ENCODE measurements at regions not wholly inside any gene's neighbourhood (a gene's known extent, or its start where the extent isn't known, plus 50 kb on each side); places are given as distances from the start of the nearest gene placed in this dataset.

DNA sequence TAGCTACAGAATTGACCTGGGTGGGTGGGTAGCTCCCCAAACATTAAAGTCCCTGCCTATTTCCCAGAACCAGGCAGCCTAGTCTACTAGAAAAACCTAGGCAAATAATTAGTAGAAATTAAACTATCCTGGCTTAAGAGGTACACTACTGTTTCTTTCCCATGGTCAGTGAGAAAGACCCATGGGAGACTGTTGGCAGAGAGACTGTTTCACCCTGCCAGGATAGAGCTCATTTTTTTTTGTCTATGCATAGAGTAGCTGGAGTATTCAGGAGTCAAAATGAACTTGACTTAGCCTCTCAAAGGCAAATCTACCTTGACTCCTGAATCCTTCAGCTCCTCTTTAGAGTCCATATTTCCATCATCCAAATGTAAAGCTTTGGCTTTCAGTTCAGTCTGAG is 107.0 kb upstream of the AR start:
- H2AFZ ChIP-seq (ENCODE audit: low read length): no peak overlapping the region
- no peaks in the 10 kb centered on the region for H3K23me2 ChIP-seq (ENCODE audit: insufficient read length, low read depth, low read length, poor library complexity, severe bottlenecking)
- no peak overlapping the region for H3K56ac ChIP-seq (ENCODE audit: insufficient read length, low read depth, low read length)
- Mint-ChIP-seq H3K4me1 (peaks cover 2 to 4% of the 10 kb centered on the region in 2 experiments; a peak in 1 of 4 replicates), H3K9me3 (peaks cover 59 to 65% of the 10 kb centered on the region in 2 experiments), H3K27me3 (ENCODE audit: low read depth) (no peaks in the 10 kb centered on the region), H3K4me3 (no peak overlapping the region), H3K36me3 (ENCODE audit: insufficient read depth in 1 of 3, low read depth in 3 of 3) (no peaks in the 10 kb centered on the region), H3K27ac (no peak overlapping the region)
- no peaks in the 10 kb centered on the region for H3K79me2 ChIP-seq (ENCODE audit: insufficient read depth, low read length)
- no peaks in the 10 kb centered on the region for H3K27me3 ChIP-seq (ENCODE audit: insufficient read depth, low read length)
- no peaks in the 10 kb centered on the region for H3K79me1 ChIP-seq (ENCODE audit: insufficient read depth, low read depth, low read length, poor library complexity, severe bottlenecking)
- H3K4me1 ChIP-seq (ENCODE audit: insufficient read depth, low read length): no peaks in the 10 kb centered on the region
- H4K5ac ChIP-seq (ENCODE audit: insufficient read length, low read depth, low read length): no peak overlapping the region
- no peak overlapping the region for H2BK20ac ChIP-seq (ENCODE audit: low read depth, low read length, poor library complexity, severe bottlenecking)
- H3K23ac ChIP-seq (ENCODE audit: insufficient read length, low read depth, low read length): no peak overlapping the region
- H4K8ac ChIP-seq (replicated peaks; ENCODE audit: insufficient read length, low read depth, low read length): no peak overlapping the region
- no peak overlapping the region for H2BK5ac ChIP-seq (ENCODE audit: insufficient read length, low read length)
- H2BK120ac ChIP-seq (ENCODE audit: low read depth, low read length, poor library complexity, severe bottlenecking): no peak overlapping the region
- H3K14ac ChIP-seq (ENCODE audit: insufficient read depth, low read length): no peak overlapping the region
- H2BK15ac ChIP-seq (ENCODE audit: low read depth, low read length): no peak overlapping the region
- H3K4ac ChIP-seq (ENCODE audit: low read depth, low read length): no peak overlapping the region
- no peak overlapping the region for H3K4me2 ChIP-seq (ENCODE audit: insufficient read depth, insufficient read length, low read length)
- peaks cover 45% of the 10 kb centered on the region for H3K9me3 ChIP-seq (ENCODE audit: control insufficient read depth, low read depth, low read length)
- DNase-seq: no peak
- no peak for TF ChIP-seq CTCF (conservative IDR thresholded peaks at IDR 0.05)
- no peak overlapping the region for H3K27ac ChIP-seq (ENCODE audit: insufficient read length, low read depth, low read length)
- H3K18ac ChIP-seq (ENCODE audit: insufficient read length, low read depth, low read length): no peak overlapping the region
- no peak overlapping the region for H3K9ac ChIP-seq (ENCODE audit: extremely low read depth, insufficient read length, low read length)
- H4K91ac ChIP-seq (ENCODE audit: insufficient read length, low read depth, low read length): no peak overlapping the region
- H2AK5ac ChIP-seq (ENCODE audit: insufficient read length, low read length): no peak overlapping the region
- H4K20me1 ChIP-seq (ENCODE audit: control insufficient read depth, insufficient read depth, insufficient read length): no peaks in the 10 kb centered on the region
- H2BK12ac ChIP-seq (ENCODE audit: insufficient read length, low read depth, low read length): no peak overlapping the region
- H3T11ph ChIP-seq (ENCODE audit: low read length): no peak overlapping the region

All from H9 (cell line).